ENCODE measurements at regions not wholly inside any gene's neighbourhood (a gene's known extent, or its start where the extent isn't known, plus 50 kb on each side); places are given as distances from the start of the nearest gene placed in this dataset.

DNA sequence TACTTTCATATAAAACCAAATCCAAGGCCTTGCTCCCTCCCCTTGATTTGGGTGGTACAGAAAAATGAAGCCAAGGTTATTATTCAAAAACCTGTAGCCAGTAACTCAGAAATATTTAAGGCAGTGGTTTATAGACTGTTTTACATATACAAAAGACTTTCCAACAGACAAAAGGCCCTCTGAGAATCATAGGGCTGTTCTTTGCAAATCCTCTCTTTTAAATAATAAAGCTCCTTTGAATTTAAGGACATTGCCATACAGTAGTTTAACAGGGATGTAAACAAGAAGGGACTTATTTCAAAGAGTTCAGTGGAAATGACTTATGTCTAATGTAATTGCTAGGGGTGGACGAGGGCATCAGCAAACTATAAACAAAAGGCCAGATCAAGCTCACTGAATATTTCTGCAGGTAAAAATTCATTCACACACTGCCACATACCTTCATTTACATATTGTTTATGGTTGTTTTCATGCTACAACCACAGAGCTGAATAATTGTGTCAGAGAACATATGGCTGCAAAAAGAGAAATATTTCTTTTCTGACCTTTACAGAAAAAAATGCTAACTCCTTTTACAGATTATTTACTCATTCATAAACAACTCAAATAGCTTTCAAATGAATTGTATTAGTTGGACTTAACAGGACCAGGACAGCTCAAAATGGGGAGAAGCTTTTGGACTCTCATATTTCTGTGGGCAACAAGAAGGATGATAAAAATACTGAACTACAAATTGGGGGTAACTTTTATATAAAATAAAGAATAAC, 665.6 kb downstream of the SLITRK1 start:
- TF ChIP-seq, protein P1, sequence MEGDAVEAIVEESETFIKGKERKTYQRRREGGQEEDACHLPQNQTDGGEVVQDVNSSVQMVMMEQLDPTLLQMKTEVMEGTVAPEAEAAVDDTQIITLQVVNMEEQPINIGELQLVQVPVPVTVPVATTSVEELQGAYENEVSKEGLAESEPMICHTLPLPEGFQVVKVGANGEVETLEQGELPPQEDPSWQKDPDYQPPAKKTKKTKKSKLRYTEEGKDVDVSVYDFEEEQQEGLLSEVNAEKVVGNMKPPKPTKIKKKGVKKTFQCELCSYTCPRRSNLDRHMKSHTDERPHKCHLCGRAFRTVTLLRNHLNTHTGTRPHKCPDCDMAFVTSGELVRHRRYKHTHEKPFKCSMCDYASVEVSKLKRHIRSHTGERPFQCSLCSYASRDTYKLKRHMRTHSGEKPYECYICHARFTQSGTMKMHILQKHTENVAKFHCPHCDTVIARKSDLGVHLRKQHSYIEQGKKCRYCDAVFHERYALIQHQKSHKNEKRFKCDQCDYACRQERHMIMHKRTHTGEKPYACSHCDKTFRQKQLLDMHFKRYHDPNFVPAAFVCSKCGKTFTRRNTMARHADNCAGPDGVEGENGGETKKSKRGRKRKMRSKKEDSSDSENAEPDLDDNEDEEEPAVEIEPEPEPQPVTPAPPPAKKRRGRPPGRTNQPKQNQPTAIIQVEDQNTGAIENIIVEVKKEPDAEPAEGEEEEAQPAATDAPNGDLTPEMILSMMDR (IDR thresholded peaks at IDR 0.05; ENCODE audit: low read depth, low read length): no peak
- no peak for TF ChIP-seq MYC (IDR thresholded peaks at IDR 0.05; ENCODE audit: low read depth, low read length)
